ENCODE measurements at regions not wholly inside any gene's neighbourhood (a gene's known extent, or its start where the extent isn't known, plus 50 kb on each side); places are given as distances from the start of the nearest gene placed in this dataset.

GRCh38 chr10:110407301-110408170 lies 90.2 kb upstream of the DUSP5 start:
- ChIA-PET POLR2A (no interaction called here), CTCF (interaction anchor here (0.5 to 1.6 kb wide), 6 partner anchors 10 to 269 kb away, joined by 3 to 6 read pairs (median 4); partner anchors contain the start of gene RBM20)
- TF ChIP-seq ZNF529 (tag by site-specific recombination; IDR thresholded peaks at IDR 0.05; ENCODE audit: insufficient replicate concordance) (no peak), ZNF2 (tag by site-specific recombination; IDR thresholded peaks at IDR 0.05) (no peak), ZBTB48 (tag by site-specific recombination; IDR thresholded peaks at IDR 0.05) (no peak), ZNF221 (tag by site-specific recombination; IDR thresholded peaks at IDR 0.05; ENCODE audit: borderline replicate concordance) (no peak), ZNF621 (tag by site-specific recombination; IDR thresholded peaks at IDR 0.05) (no peak)
- no peaks in the 10 kb centered on the region for H3K9me3 ChIP-seq (ENCODE audit: control insufficient read depth, insufficient read depth, low read depth, low read length)
- no peak overlapping the region for H3K4me3 ChIP-seq (ENCODE audit: low read depth, low read length)
- H3K27ac ChIP-seq (ENCODE audit: extremely low read depth, low read depth, low read length) = no peak overlapping the region
- no peaks in the 10 kb centered on the region for H3K36me3 ChIP-seq (ENCODE audit: control insufficient read depth in 2 of 2, insufficient read depth in 1 of 2, low read length in 2 of 2)
- H3K4me1 ChIP-seq (ENCODE audit: control insufficient read depth, insufficient read depth, low read length) = no peaks in the 10 kb centered on the region; the same call in 1 of the 2 replicates

GRCh38 chr10:110408203-110408871 lies 89.4 kb upstream of the DUSP5 start:
- Histone ChIP-seq H3K4me1 (ENCODE audit: control insufficient read depth, insufficient read depth, low read length) (no peaks in the 10 kb centered on the region; the same call in 1 of the 2 replicates), H3K4me3 (ENCODE audit: low read depth, low read length) (no peak overlapping the region), H3K36me3 (ENCODE audit: control insufficient read depth in 2 of 2, insufficient read depth in 1 of 2, low read length in 2 of 2) (no peaks in the 10 kb centered on the region), H3K9me3 (ENCODE audit: control insufficient read depth, insufficient read depth, low read depth, low read length) (no peaks in the 10 kb centered on the region), H3K27ac (ENCODE audit: extremely low read depth, low read depth, low read length) (no peak overlapping the region)
- TF ChIP-seq ZBTB48 (tag by site-specific recombination; IDR thresholded peaks at IDR 0.05) (0 out of 2 replicates have a peak, but pooled peaks have one; percentile 37), EGR2 (tag by site-specific recombination; IDR thresholded peaks at IDR 0.05; ENCODE audit: low read depth) (peak; percentile 87), ZFP41 (tag by site-specific recombination; IDR thresholded peaks at IDR 0.05; ENCODE audit: borderline replicate concordance) (no peak), PRDM1 (tag by site-specific recombination; IDR thresholded peaks at IDR 0.05) (no peak), HIC1 (tag by site-specific recombination; IDR thresholded peaks at IDR 0.05) (no peak), KLF1 (tag by site-specific recombination; IDR thresholded peaks at IDR 0.05) (peak; percentile 24; the same call in 1 of the 2 replicates), INSM2 (tag by site-specific recombination; IDR thresholded peaks at IDR 0.05) (no peak), WT1 (tag by site-specific recombination; IDR thresholded peaks at IDR 0.05) (no peak), ZNF398 (tag by site-specific recombination; IDR thresholded peaks at IDR 0.05) (peak; percentile 78), ZFHX2 (tag by site-specific recombination; conservative IDR thresholded peaks at IDR 0.05) (peak; percentile 90), KLF17 (tag by site-specific recombination; IDR thresholded peaks at IDR 0.05) (peak; percentile 91)
- ChIA-PET CTCF (interaction anchor here (0.5 to 1.3 kb wide), 5 partner anchors 9 to 236 kb away, joined by 3 to 6 read pairs (median 4); partner anchors contain the start of gene RBM20), POLR2A (no interaction called here)
